DMS53 treated with DMSO at 0.1 percent for 48 hours (cell line): ENCODE measurements at regions not wholly inside any gene's neighbourhood (a gene's known extent, or its start where the extent isn't known, plus 50 kb on each side); places are given as distances from the start of the nearest gene placed in this dataset.
"Not testable (repeated sequence)": the region's sequence is repeated elsewhere in the genome, so short reads cannot be mapped to it uniquely, and the experiment has no call there.

Experiments used
- DNase-seq: peaks from one replicate; lab custom pipeline; 2025; ENCODE audit not compliant: unreplicated experiment; lab: John Stamatoyannopoulos, UW

GRCh38 chr1:73310797-73311381, 887.1 kb downstream of the LRRIQ3 start:
- no peak for DNase-seq

- no peak for DNase-seq
Observed at GRCh38 chr1:73306899-73307555, 890.9 kb downstream of the LRRIQ3 start.

GRCh38 chr1:73273886-73274285, 924.1 kb downstream of the LRRIQ3 start:
- DNase-seq: no peak

GRCh38 chr1:73245196-73245595, 952.8 kb downstream of the LRRIQ3 start:
- not testable (repeated sequence) for DNase-seq

- no peak for DNase-seq
Observed at GRCh38 chr1:73218995-73219546, 936.7 kb upstream of the NEGR1 start.

- no peak for DNase-seq
Observed at GRCh38 chr1:73205294-73205973, 923.1 kb upstream of the NEGR1 start.

- no peak for DNase-seq
Observed at GRCh38 chr1:73197972-73198371, 915.6 kb upstream of the NEGR1 start.

GRCh38 chr1:73194965-73195364, 912.6 kb upstream of the NEGR1 start:
- no peak for DNase-seq

GRCh38 chr1:73183581-73183980, 901.2 kb upstream of the NEGR1 start:
- not testable (repeated sequence) for DNase-seq

GRCh38 chr1:73181190-73181540, 898.8 kb upstream of the NEGR1 start:
- DNase-seq: no peak

GRCh38 chr1:73180397-73181189, 898.3 kb upstream of the NEGR1 start:
- DNase-seq: no peak

GRCh38 chr1:73176902-73177301, 894.6 kb upstream of the NEGR1 start:
- DNase-seq: no peak

GRCh38 chr1:73167009-73167657, 884.8 kb upstream of the NEGR1 start:
- no peak for DNase-seq

- no peak for DNase-seq
Observed at GRCh38 chr1:73162564-73162963, 880.2 kb upstream of the NEGR1 start.

GRCh38 chr1:73161418-73161817, 879.1 kb upstream of the NEGR1 start:
- DNase-seq: no peak

- no peak for DNase-seq
Observed at GRCh38 chr1:73160759-73161158, 878.4 kb upstream of the NEGR1 start.

- DNase-seq: no peak
Observed at GRCh38 chr1:73144311-73144710, 862.0 kb upstream of the NEGR1 start.

GRCh38 chr1:73136975-73137374, 854.6 kb upstream of the NEGR1 start:
- no peak for DNase-seq

GRCh38 chr1:73106931-73107330, 824.6 kb upstream of the NEGR1 start:
- no peak for DNase-seq

GRCh38 chr1:73105755-73106154, 823.4 kb upstream of the NEGR1 start:
- no peak for DNase-seq

GRCh38 chr1:73104749-73105148, 822.4 kb upstream of the NEGR1 start:
- no peak for DNase-seq
